ENCODE measurements at regions not wholly inside any gene's neighbourhood (a gene's known extent, or its start where the extent isn't known, plus 50 kb on each side); places are given as distances from the start of the nearest gene placed in this dataset.
"Not testable (repeated sequence)": the region's sequence is repeated elsewhere in the genome, so short reads cannot be mapped to it uniquely, and the experiment has no call there.

DNA sequence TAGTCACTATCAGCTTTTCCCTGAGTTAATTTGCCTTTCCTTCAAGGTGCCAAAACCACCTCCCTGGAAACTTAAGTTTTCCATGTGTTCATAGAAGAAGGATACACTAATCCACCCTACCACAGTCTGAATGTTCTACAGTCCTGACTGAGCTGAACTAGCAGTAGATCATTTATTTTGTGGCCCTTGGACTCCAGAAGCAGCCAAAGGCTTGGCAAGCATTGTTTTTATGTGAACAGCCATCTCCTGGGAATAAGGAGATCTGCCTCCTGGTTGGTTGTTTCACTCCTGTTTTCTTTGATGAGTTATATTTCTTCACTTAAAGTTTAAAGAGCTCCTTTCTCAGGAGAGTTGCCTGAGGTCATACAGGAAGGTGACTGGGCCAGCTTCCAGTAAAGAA lies 634.6 kb upstream of the SOX9 start:
- no peak for DNase-seq

DNA sequence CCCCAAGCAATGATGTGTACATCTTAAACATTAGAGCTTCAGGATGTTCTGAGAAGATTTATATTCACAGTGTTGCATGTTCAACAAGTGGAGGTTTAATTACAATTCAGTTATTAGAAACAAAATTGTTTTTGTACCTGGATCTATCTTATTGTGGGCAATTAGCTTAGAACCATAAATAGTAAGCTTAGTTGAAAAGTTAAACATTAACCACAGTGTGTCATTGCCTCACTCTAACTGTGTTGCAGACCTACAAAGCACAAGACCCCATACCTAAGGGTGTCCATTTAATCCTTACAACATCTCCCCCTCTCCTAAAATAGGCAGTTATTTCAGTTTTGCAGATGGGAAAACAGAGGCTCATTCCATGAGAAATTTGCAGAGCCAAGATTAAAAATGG lies 632.0 kb upstream of the SOX9 start:
- DNase-seq: no peak

DNA sequence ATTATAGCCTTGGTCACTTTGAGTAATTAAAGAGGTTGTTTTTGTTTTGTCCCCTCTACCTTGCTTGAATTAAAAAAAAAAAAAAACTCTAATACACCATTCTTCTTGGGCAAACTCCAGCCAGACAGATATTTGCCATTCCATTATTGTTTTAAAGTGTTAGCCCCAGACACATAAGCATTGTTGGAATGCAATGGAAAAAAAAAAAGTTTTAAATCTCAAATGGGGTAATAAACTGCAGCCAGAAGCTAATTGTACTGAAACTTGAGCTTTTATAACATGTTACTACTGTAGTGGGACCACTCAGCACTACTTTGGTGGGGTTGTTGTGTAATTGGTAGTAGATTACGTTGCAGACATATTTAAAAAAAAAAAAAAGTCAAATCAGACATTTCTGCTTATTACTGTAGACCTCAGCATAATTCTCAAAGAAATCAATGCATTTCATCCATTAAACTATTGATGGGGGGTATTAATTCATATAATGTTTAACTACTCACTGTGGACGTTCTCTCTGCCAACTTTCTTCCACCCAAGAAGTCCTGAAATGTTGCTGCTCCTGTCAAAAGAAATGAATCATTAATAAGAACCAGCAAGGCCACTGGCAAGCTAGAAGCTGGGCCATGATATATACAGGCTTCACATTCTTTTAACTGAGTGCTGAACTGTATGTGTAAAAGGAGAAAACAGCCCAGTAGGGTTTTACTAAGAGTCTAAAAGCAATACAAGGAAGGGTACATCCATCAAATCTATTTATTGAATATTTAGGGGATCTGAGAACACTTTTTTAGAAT lies 626.6 kb upstream of the SOX9 start:
- no peak for DNase-seq

DNA sequence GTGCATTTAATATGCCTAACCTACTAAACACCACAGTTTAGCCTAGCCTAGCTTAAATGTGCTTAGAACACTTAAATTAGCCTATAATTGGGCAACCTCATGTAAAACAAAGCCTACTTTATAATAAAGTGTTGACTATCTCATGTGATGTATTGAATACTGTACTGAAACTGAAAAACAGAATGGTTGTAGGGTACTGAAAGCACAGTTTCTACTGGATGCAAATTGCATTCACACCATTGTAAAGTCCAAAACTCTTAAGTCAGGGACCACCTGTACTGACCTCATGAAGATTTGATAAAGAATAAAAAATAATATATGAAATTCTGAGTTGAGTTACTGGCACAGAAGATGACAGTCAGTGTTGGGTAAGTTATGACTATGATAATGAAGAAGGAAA lies 625.4 kb upstream of the SOX9 start:
- DNase-seq: no peak

DNA sequence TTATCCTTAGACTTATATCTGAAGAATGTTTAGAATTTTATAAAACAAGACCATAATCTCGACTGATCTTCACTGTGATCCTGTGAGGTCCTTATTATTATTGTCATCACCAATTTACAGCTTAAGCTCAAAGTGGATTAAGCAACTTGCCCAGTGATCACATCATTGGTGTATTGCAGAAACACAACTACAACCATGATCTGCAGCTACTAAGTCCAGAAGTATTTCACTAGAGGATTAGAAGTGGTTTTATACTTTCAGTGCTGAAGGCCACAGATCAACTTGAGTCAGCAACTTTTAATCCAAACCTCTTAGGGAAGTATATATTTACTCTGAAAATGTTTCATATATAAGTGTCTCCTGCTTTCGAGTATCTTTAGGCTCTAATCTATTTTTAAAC lies 624.3 kb upstream of the SOX9 start:
- DNase-seq: no peak

DNA sequence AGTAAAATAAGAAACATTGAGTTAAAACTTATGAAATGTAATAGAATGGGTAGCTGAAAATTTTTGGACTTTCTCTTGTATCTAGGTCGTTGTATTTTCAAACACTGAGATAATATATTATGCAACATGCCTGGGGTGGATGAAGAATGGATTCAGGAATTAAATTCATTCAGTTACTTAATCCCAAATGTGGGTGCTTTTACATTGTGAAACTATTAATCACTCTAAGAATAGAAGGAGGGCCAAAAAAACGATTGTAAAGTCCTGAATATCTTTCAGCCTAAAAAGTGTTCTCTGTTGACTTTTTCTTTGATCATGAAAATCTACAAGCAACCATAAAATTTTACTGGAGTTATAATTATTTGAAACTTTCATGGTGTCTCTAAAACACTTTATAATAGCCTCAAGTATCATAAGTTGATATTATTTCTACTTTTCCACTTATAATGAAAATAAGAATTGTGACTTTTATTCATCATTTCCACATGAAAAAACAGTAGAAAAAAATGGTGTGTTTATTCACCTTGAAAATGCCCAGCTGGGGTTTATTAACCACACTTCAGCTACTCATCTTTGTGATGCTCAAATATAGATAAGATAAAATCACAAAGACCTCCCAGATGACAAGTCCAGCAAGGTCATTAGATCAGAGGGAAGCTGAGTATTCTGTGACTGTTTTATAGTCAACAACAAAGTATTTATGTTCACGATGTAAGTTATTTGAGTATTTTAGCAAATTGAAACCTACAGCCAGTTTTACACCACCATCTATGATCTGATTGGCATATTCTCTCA lies 619.9 kb upstream of the SOX9 start:
- DNase-seq: no peak

DNA sequence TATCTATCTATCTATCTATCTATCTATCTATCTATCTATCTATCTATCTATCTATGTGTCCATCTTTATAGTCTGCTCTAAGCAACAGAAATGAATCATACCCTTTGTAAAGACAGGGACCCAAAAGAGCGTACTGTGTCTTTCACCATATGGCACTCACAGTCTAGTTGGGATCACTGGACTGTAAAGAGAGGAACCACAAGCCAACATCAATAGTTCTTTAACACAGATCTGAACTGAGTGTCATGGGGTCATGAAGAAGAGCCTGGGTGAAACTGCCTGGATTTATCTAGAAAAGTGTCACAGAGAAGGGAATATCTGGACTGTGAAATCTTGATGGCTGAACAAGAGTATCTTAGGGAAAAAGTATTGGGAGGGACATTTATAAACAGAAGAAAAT lies 619.1 kb upstream of the SOX9 start:
- no peak for DNase-seq

DNA sequence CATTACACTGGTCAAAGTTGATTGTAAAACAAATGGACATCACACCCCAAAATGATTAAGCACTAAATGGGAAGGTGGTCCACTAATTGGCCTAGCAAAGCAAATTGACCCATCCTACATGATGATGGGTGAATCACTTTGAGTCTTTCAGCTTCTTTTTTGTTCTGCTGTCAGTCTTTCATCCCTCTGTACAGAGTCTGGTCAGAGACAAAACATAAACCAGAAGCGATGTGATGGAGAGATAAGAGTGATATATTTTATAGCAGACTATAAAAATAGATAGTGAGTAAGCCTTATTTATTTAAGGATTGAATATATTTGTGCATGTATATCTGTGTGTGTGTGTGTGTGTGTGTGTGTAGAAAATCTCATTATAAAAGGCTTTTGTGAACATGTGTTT lies 618.4 kb upstream of the SOX9 start:
- DNase-seq: no peak

DNA sequence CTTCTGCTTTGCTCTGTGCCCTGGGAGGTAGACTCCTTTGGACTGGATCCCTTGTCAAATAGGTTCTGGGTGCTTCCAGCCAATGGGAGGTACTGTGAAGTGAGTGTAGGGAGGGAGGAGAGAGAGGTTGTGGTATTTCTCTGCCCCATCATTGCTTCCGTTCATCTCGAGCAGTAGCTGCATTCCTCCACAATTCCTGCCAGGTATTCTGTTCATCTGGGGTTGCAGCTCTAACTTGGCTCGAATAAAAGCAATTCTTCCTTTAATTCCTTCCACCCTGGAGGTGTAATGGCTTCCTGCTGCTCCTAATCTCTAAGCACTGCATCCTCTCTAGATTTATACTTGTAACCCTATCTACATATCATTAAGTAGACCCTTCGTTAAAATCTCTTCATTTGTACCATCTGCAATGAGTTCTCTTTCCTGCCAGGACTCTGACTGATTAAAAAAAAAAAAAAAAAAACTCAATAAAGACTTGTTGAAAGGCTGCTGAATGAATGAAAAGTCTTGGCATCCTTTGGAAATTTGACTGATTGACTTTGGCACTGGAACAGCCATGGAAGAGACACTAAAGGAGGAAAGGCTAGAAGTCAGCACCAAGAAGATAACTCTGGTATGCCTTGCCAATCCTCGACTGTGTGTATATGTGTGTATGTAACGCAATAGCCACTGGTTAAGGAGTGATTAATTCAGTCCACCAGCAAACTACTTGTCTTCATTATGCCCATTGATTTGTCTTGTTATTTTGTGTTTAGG lies 616.9 kb upstream of the SOX9 start:
- no peak for DNase-seq

DNA sequence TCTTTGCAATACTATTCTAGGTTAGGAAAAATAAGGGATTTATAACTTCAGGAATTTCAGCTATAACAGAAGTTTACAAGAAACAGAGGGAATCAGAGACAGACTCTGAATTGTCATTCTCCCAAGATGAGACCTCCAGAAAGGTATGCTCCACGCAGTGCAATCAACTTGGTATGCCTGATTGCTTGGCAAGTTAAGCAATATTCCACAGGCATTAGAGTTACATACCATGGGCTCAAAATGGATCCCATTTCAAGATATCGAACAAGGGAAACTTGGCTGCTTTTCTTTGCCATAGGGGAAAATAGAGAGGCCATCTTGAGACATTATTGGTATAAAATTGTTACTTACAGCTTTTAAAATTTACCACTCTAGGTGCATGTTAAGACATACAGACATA lies 615.6 kb upstream of the SOX9 start:
- DNase-seq: no peak

DNA sequence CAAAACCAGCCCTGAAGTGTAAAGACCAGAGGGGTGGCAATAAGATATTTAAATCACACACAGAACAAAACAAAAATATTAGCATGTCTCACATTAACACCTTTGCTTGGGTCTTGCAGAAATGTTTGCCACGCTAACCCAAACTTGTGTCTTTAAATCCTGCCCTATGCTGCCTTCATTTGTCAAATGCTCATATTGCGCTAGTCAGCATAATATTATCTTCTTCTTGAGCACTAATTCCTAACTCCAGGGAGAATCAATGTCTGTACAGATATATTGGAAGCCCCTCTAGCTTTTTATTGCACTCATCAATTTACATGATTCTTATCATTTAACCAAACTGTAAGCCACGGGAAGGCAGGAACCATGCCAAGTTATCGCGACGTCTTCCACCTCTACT lies 614.8 kb upstream of the SOX9 start:
- DNase-seq: no peak

DNA sequence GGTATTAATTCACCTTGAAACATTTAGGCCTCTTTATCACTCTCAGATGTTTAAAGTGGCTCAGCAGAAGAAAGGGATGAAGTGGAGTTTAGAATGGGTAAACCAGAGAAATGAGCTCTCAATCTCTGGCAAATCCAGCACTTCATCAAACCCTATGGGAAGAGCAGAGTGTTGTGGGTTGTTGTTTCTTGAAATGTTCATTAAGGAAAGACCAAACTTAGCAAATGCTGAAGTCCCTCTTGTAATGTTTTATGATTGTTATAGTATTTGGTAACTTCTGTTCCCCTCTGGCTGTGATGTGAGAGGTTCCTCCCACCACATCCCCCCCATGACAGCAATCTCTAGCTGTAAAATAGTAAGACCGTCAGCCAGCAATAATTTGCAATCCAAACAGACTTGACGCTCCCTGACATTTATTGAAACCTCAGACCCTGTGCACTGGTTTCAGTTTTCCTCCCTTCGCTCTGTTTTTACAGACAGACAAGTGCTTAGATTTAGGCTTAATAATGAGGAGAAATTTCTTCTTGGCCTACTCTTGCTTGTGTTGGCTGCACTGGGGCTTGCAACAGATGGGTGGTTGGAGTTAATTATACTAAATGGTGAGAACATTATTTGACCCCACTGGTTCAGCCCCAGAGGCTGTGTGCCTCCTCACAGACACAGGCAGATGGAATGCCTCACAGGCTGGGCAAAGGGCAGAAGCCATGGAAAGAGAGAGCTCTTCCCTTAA lies 609.4 kb upstream of the SOX9 start:
- peak; percentile 63 for DNase-seq

DNA sequence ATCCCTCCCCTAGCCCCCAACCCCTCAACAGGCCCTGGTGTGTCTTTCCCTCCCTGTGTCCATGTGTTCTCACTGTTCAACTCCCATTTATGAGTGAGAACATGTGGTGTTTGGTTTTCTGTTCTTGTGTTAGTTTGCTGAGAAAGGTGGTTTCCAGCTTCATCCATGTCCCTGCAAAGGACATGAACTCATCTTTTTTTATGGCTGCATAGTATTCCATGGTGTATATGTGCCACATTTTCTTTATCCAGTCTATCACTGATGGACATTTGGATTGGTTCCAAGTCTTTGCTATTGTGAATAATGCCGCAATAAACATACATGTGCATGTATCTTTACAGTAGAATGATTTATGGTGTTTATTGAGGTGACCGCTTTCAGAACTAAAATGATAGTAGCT lies 607.1 kb upstream of the SOX9 start:
- DNase-seq: not testable (repeated sequence)

DNA sequence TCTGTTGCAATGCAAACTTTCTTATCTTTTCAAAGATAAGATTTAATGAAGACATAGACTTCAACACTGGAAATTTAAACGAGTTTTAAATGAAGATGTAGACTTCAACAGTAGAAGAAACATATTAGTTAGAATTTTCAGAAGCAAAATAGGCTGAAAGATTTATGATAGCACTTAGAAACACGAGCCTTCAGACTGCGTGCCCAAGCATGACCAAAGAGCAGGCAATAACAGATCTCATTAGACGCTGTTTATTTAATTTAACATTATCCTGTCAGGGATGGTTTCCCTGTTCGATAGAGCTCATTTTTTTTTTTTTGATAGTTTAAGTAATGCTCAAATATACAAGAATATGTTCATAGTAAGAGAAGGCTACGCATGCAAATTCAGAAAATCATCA lies 604.7 kb upstream of the SOX9 start:
- peak; percentile 43 for DNase-seq

DNA sequence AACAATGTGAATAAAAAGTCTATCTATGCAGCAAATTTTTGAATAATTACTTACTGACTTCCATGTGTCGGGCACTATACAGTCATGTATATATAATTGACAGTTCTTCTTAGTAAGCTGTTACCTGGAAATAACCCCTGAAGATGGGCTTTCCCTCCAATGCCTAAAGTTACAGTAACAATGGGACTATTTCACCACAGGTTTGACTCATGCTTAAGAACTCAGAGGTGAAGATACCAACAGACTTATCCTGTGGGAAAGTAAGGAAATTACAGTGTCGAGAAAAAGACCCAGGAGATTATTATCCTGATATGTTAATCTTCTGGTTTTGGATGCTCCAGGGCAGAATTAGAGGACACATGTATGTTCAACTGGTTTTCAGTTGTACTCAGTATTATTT lies 601.5 kb upstream of the SOX9 start:
- DNase-seq: no peak

DNA sequence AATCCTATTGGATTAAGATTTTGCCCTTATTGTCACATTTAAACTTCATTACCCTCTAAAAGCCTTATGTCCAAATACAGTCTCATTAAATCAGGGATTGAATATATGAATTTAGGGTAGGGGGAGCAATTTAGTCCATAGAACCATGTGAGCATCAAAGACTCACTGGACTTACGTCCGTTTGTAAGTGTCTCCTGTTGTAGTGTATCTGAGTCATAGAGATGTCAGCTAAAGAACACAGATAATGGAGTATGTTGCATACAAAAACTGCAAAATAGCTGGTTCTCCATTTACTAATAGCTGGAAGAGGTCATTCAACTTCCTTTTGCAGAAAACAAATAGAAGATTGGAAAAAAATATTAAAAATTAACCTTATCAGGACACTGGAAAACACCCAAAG lies 599.1 kb upstream of the SOX9 start:
- DNase-seq: no peak

DNA sequence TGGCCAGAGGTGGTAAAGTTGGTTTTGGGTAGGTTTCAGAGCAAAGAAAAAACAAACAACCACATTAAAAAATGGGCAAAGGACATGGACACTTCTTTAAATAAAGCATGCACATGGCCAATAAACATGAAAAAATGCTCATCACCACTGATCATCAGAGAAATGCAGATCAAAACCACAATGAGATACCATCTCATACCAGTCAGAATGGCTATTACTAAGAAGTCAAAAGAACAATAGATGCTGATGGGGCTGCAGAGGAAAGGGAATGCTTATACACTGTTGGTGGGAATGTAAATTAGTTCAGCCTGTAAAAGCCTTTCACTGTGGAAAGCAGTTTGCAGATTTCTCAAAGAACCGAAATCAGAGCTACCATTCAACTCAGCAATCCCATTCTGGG lies 598.4 kb upstream of the SOX9 start:
- no peak for DNase-seq

DNA sequence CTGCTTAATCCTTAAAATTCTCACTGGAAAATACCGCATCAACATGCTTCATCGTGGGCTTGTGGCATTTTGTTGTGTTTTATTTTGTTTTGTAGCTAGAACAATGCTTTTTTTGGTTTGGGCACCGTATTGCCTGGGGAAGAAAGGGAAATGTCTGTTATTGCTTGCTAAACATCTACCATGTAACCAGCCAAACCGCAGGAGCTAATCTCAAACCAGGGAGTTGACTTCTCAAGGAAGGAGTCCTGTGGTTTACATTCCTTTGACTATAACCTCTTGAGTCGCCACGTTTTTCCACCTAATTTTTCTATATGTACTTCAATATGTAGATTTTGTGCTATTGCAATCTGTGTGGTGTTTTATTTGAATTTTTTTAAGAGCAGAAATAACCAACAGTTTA lies 593.5 kb upstream of the SOX9 start:
- DNase-seq: no peak

DNA sequence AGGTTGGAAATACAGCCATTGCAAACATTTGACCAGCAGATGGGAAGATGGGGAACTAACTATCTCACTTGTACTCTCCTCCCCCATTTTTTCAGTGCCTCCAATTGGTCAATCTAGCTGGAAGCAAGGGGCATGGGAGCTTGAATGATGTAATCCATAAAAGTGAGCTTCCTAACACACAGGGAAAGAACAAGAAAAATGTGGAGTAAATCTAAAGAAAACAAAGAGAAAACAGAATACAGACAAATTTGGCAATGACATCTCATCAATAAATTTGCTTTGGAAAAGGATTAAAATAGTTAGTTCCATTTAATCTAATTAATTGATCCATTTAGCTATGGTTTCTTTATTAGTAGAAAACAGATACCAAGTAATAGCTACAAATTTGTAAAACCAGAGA lies 592.6 kb upstream of the SOX9 start:
- no peak for DNase-seq

DNA sequence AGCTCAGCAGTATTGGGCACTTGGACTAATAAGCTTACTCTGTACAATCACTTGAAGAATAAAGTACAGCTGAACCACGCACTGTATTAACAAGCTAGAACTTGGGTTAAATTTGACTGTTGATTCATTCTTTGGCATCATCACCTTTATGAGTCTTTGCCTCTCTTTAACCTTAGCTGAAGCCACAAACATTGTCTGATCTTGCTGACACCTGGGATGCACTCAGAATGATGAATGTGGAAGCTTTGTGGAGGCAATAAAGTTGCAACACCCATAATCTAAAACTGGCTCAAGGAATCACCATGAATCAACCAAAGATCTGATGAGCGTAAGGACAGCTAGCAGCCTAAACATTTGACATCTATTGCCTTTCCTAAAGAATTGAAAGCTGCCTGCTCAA lies 590.6 kb upstream of the SOX9 start:
- no peak for DNase-seq

DNA sequence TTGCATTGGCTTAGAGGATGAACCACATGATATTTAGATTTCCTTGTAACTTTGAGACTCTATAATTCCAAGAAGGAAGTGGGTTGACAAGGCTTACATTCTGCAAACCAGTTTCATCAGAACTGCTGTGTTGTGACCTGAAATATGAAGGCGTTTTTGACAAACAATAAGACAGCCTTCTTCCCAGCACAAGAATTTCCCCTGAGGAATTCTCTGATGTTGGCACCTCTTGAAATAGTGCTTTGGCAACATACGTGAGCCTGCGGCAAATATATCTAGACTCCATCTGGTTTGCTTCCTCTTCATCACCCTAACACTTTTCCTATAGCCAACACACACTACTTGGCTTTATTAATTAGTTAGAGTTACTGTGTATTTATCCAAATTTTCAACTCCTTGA lies 585.5 kb upstream of the SOX9 start:
- no peak for DNase-seq

DNA sequence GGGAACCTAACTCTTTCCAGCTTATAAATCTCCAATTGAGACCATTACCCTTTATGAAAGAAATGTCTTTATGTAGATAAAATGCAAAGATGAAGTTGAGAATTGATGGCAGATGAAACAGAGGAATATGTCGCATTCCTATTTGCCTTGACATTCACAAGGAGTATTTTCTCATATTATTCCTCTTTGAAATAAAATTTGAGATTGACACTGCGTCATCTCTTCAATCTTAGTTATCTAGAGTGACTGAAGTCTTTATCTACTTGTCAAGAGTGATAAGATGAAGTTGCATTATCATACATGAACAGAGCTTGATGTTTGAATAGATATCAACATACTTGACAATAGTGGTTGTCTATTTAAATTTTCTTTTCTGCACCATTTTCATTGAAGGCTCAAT lies 574.4 kb upstream of the SOX9 start:
- no peak for DNase-seq
